H9 (cell line): ENCODE measurements at regions not wholly inside any gene's neighbourhood (a gene's known extent, or its start where the extent isn't known, plus 50 kb on each side); places are given as distances from the start of the nearest gene placed in this dataset.

Experiments used
- DNase-seq: peaks from one replicate; pipeline ENCODE4 v3.0.0-alpha.2; 2017
- H2AFZ ChIP-seq: one replicate; pipeline ENCODE4 v1.6.1; 2013; ENCODE audit warnings: mild to moderate bottlenecking, low read length, control low read depth, moderate library complexity
- H2AK5ac ChIP-seq: 2 replicates; pipeline ENCODE4 v1.6.1; 2013; ENCODE audit warnings: low read length, control low read depth, mixed read lengths; ENCODE audit not compliant: insufficient read length
- H2BK120ac ChIP-seq: one replicate; pipeline ENCODE4 v1.6.1; 2013; ENCODE audit warnings: low read depth, mild to moderate bottlenecking, low read length, control low read depth, inconsistent platforms; ENCODE audit not compliant: poor library complexity, severe bottlenecking
- H2BK12ac ChIP-seq: 2 replicates; pipeline ENCODE4 v1.6.1; 2013; ENCODE audit warnings: low read length, control low read depth, mixed read lengths, low read depth; ENCODE audit not compliant: insufficient read length
- H2BK15ac ChIP-seq: 2 replicates; pipeline ENCODE4 v1.6.1; 2013; ENCODE audit warnings: low read depth, low read length, control low read depth
- H2BK20ac ChIP-seq: one replicate; pipeline ENCODE4 v1.6.1; 2013; ENCODE audit warnings: low read depth, mild to moderate bottlenecking, low read length, control low read depth, inconsistent platforms; ENCODE audit not compliant: poor library complexity, severe bottlenecking
- H2BK5ac ChIP-seq: 2 replicates; pipeline ENCODE4 v1.6.1; 2013; ENCODE audit warnings: low read length, control low read depth, mixed read lengths; ENCODE audit not compliant: insufficient read length
- H3K14ac ChIP-seq: 2 replicates; pipeline ENCODE4 v1.6.1; 2013; ENCODE audit warnings: low read length, control low read depth; ENCODE audit not compliant: insufficient read depth
- H3K18ac ChIP-seq: 2 replicates; pipeline ENCODE4 v1.6.1; 2013; ENCODE audit warnings: low read depth, mild to moderate bottlenecking, mixed read lengths, low read length, control low read depth; ENCODE audit not compliant: insufficient read length
- H3K23ac ChIP-seq: 2 replicates; pipeline ENCODE4 v1.6.1; 2013; ENCODE audit warnings: low read length, control low read depth, mixed read lengths, low read depth; ENCODE audit not compliant: insufficient read length
- H3K23me2 ChIP-seq: 2 replicates; pipeline ENCODE4 v1.6.1; 2013; ENCODE audit warnings: low read depth, mild to moderate bottlenecking, mixed read lengths, low read length, control low read depth; ENCODE audit not compliant: insufficient read length, poor library complexity, severe bottlenecking
- H3K27ac ChIP-seq: 2 replicates; pipeline ENCODE4 v1.5.1; 2013; ENCODE audit warnings: low read length, control low read depth, mixed read lengths, low read depth; ENCODE audit not compliant: insufficient read length
- H3K27me3 ChIP-seq: 2 replicates; pipeline ENCODE4 v1.6.1; 2013; ENCODE audit warnings: low read length, control low read depth, inconsistent platforms; ENCODE audit not compliant: insufficient read depth
- H3K4ac ChIP-seq: 2 replicates; pipeline ENCODE4 v1.6.1; 2013; ENCODE audit warnings: low read depth, mild to moderate bottlenecking, control low read depth, inconsistent platforms, low read length, moderate library complexity
- H3K4me1 ChIP-seq: 2 replicates; pipeline ENCODE4 v1.6.1; 2013; ENCODE audit warnings: low read length, control low read depth, inconsistent platforms; ENCODE audit not compliant: insufficient read depth
- H3K4me2 ChIP-seq: 2 replicates; pipeline ENCODE4 v1.6.1; 2013; ENCODE audit warnings: low read length, control low read depth, mixed read lengths; ENCODE audit not compliant: insufficient read length, insufficient read depth
- H3K56ac ChIP-seq: 2 replicates; pipeline ENCODE4 v1.6.1; 2013; ENCODE audit warnings: low read depth, mild to moderate bottlenecking, mixed read lengths, low read length, control low read depth; ENCODE audit not compliant: insufficient read length
- H3K79me1 ChIP-seq: 2 replicates; pipeline ENCODE4 v1.6.1; 2013; ENCODE audit warnings: low read depth, mild to moderate bottlenecking, moderate library complexity, low read length, control low read depth, inconsistent platforms; ENCODE audit not compliant: insufficient read depth, poor library complexity, severe bottlenecking
- H3K79me2 ChIP-seq: 2 replicates; pipeline ENCODE4 v1.6.1; 2013; ENCODE audit warnings: low read length, control low read depth, inconsistent platforms; ENCODE audit not compliant: insufficient read depth
- H3K9ac ChIP-seq: 2 replicates; pipeline ENCODE4 v1.6.1; 2013; ENCODE audit warnings: low read length, control low read depth, mixed read lengths; ENCODE audit not compliant: insufficient read length; ENCODE audit errors: extremely low read depth
- H3K9me3 ChIP-seq: one replicate; pipeline ENCODE4 v1.6.1; 2013; ENCODE audit warnings: low read depth, low read length, inconsistent platforms; ENCODE audit not compliant: control insufficient read depth
- H3T11ph ChIP-seq: one replicate; pipeline ENCODE4 v1.6.1; 2013; ENCODE audit warnings: mild to moderate bottlenecking, low read length, control low read depth, inconsistent platforms
- H4K20me1 ChIP-seq: one replicate; pipeline ENCODE4 v1.6.1; 2013; ENCODE audit not compliant: control insufficient read depth, insufficient read length, insufficient read depth
- H4K5ac ChIP-seq: 2 replicates; pipeline ENCODE4 v1.6.1; 2013; ENCODE audit warnings: low read depth, mild to moderate bottlenecking, mixed read lengths, low read length, control low read depth; ENCODE audit not compliant: insufficient read length
- H4K8ac ChIP-seq: replicated peaks from 2 replicates; pipeline ENCODE4 v1.6.1; 2013; ENCODE audit warnings: low read length, control low read depth, mixed read lengths, low read depth; ENCODE audit not compliant: insufficient read length
- H4K91ac ChIP-seq: 2 replicates; pipeline ENCODE4 v1.6.1; 2013; ENCODE audit warnings: low read depth, mild to moderate bottlenecking, moderate library complexity, mixed read lengths, low read length, control low read depth; ENCODE audit not compliant: insufficient read length
- H3K27ac Mint-ChIP-seq, 3 experiments: 2 replicates in 2 of 3; 3 replicates in 1 of 3; pipeline ENCODE4 v1.8.0; 2020 to 2021; ENCODE audit warnings: mixed read lengths in 3 of 3, mild to moderate bottlenecking in 1 of 3, moderate library complexity in 1 of 3
- H3K27me3 Mint-ChIP-seq: 2 replicates; pipeline ENCODE4 v1.8.0; 2021; ENCODE audit warnings: low read depth, mild to moderate bottlenecking, moderate library complexity, mixed read lengths
- H3K36me3 Mint-ChIP-seq, 3 experiments: 2 replicates in 2 of 3; 3 replicates in 1 of 3; pipeline ENCODE4 v1.8.0; 2020 to 2021; ENCODE audit warnings: low read depth in 3 of 3, mixed read lengths in 3 of 3; ENCODE audit not compliant: insufficient read depth in 1 of 3
- H3K4me1 Mint-ChIP-seq, 2 experiments: 2 replicates each; pipeline ENCODE4 v1.8.0; 2020; ENCODE audit warnings: mixed read lengths in 2 of 2
- H3K4me3 Mint-ChIP-seq, 2 experiments: 2 replicates in 1 of 2; 3 replicates in 1 of 2; pipeline ENCODE4 v1.8.0; 2020 to 2021; ENCODE audit warnings: mild to moderate bottlenecking in 2 of 2, mixed read lengths in 2 of 2, moderate library complexity in 1 of 2
- H3K9me3 Mint-ChIP-seq, 2 experiments: 2 replicates in 1 of 2; 3 replicates in 1 of 2; pipeline ENCODE4 v1.8.0; 2020; ENCODE audit warnings: mild to moderate bottlenecking in 2 of 2, mixed read lengths in 2 of 2, moderate library complexity in 1 of 2
- WGBS: extraction: QIAGEN DNeasy Blood & Tissue Kit; methylation state at CpG from one replicate; pipeline ENCODE4 v1.1.7; 2013; ENCODE audit warnings: missing lambda C conversion rate, low lambda C conversion rate, mixed read lengths; ENCODE audit not compliant: insufficient read length; ENCODE audit errors: extremely low coverage; 5-methylcytosine and 5-hydroxymethylcytosine counted together
- TF ChIP-seq, protein P1 (sequence below): fragments of 200-600 bp; sonication (generic); conservative IDR thresholded peaks from 3 replicates; pipeline ENCODE4 v1.8.0; 2021; ENCODE audit warnings: antibody characterized with exemption, mild to moderate bottlenecking

DNA sequence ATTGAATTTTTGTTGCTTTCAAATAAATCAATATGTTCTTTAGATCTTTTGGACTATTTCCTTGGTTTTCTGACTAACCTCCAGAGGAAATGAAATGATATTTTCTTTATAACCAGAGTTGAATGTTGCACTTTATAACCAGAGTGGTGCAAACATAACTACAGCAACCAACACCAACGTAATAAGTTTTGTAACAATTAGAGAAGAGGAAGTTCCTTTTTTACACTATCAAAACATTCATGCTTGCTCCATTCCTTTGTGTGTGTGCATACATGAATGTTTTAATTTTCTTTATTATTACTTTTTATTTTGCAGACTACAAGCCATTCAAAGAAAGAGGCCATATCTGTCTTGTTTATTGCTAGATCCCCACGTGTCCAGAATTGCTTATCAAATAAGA lies 193.0 kb upstream of the PPP3CA start:
- DNase-seq = no peak
- H3K4ac ChIP-seq = no peak overlapping the region
- Mint-ChIP-seq H3K27me3 (no peaks in the 10 kb centered on the region), H3K4me3 (no peak overlapping the region), H3K27ac (no peak overlapping the region), H3K4me1 (no peaks in the 10 kb centered on the region), H3K9me3 (peaks cover 0 to 5% of the 10 kb centered on the region in 2 experiments; a peak in 3 of 5 replicates), H3K36me3 (no peaks in the 10 kb centered on the region)
- H3K14ac ChIP-seq = no peak overlapping the region
- H3K56ac ChIP-seq = no peak overlapping the region
- H3K9me3 ChIP-seq = no peaks in the 10 kb centered on the region
- H3K18ac ChIP-seq = no peak overlapping the region
- H2BK5ac ChIP-seq = no peak overlapping the region
- no peaks in the 10 kb centered on the region for H3K23me2 ChIP-seq
- H2BK12ac ChIP-seq = no peak overlapping the region
- no peak overlapping the region for H2AFZ ChIP-seq
- TF ChIP-seq, protein P1, sequence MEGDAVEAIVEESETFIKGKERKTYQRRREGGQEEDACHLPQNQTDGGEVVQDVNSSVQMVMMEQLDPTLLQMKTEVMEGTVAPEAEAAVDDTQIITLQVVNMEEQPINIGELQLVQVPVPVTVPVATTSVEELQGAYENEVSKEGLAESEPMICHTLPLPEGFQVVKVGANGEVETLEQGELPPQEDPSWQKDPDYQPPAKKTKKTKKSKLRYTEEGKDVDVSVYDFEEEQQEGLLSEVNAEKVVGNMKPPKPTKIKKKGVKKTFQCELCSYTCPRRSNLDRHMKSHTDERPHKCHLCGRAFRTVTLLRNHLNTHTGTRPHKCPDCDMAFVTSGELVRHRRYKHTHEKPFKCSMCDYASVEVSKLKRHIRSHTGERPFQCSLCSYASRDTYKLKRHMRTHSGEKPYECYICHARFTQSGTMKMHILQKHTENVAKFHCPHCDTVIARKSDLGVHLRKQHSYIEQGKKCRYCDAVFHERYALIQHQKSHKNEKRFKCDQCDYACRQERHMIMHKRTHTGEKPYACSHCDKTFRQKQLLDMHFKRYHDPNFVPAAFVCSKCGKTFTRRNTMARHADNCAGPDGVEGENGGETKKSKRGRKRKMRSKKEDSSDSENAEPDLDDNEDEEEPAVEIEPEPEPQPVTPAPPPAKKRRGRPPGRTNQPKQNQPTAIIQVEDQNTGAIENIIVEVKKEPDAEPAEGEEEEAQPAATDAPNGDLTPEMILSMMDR = no peak
- no peak overlapping the region for H2BK15ac ChIP-seq
- no peaks in the 10 kb centered on the region for H3K79me1 ChIP-seq
- no peak overlapping the region for H3K27ac ChIP-seq
- H3K79me2 ChIP-seq = no peaks in the 10 kb centered on the region
- H2BK120ac ChIP-seq = no peak overlapping the region
- H4K5ac ChIP-seq = no peak overlapping the region
- no peak overlapping the region for H4K8ac ChIP-seq
- no peak overlapping the region for H2BK20ac ChIP-seq
- H3K4me2 ChIP-seq = no peak overlapping the region
- H2AK5ac ChIP-seq = no peak overlapping the region
- no peak overlapping the region for H3T11ph ChIP-seq
- no peak overlapping the region for H4K91ac ChIP-seq
- no peaks in the 10 kb centered on the region for H3K27me3 ChIP-seq
- no CpG with 5 or more reads among the region's 2 CpGs for WGBS
- no peak overlapping the region for H3K23ac ChIP-seq
- H4K20me1 ChIP-seq = no peaks in the 10 kb centered on the region
- H3K9ac ChIP-seq = no peak overlapping the region
- no peaks in the 10 kb centered on the region for H3K4me1 ChIP-seq
